ENCODE measurements at regions not wholly inside any gene's neighbourhood (a gene's known extent, or its start where the extent isn't known, plus 50 kb on each side); places are given as distances from the start of the nearest gene placed in this dataset.

GRCh38 chr16:59042301-59042700, 308.2 kb upstream of the GOT2 start:
- ATAC-seq (no peak), DNase-seq (no peak)
- Histone ChIP-seq H3K4me3 (no peak overlapping the region), H3K4me1 (ENCODE audit: low read depth) (no peaks in the 10 kb centered on the region), H3K36me3 (ENCODE audit: low read depth) (no peaks in the 10 kb centered on the region), H3K9me3 (peaks cover 54% of the 10 kb centered on the region)
- TF ChIP-seq, protein P1, sequence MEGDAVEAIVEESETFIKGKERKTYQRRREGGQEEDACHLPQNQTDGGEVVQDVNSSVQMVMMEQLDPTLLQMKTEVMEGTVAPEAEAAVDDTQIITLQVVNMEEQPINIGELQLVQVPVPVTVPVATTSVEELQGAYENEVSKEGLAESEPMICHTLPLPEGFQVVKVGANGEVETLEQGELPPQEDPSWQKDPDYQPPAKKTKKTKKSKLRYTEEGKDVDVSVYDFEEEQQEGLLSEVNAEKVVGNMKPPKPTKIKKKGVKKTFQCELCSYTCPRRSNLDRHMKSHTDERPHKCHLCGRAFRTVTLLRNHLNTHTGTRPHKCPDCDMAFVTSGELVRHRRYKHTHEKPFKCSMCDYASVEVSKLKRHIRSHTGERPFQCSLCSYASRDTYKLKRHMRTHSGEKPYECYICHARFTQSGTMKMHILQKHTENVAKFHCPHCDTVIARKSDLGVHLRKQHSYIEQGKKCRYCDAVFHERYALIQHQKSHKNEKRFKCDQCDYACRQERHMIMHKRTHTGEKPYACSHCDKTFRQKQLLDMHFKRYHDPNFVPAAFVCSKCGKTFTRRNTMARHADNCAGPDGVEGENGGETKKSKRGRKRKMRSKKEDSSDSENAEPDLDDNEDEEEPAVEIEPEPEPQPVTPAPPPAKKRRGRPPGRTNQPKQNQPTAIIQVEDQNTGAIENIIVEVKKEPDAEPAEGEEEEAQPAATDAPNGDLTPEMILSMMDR (IDR thresholded peaks at IDR 0.05) = no peak
- intact Hi-C loops (cut with DNase I, micrococcal nuclease) = no loop called here

- intact Hi-C loops (cut with DNase I, micrococcal nuclease) = no loop called here
- ATAC-seq (no peak), DNase-seq (no peak)
- Histone ChIP-seq H3K36me3 (ENCODE audit: low read depth) (no peaks in the 10 kb centered on the region), H3K4me1 (ENCODE audit: low read depth) (no peaks in the 10 kb centered on the region), H3K4me3 (no peak overlapping the region), H3K9me3 (peaks cover 67% of the 10 kb centered on the region)
- TF ChIP-seq, protein P1 (IDR thresholded peaks at IDR 0.05) = no peak
Observed at GRCh38 chr16:59039066-59039720, 305.1 kb upstream of the GOT2 start.

GRCh38 chr16:59030923-59031485, 296.9 kb upstream of the GOT2 start:
- peaks cover 40% of the 10 kb centered on the region for H3K9me3 ChIP-seq
- ATAC-seq = no peak
- H3K4me1 ChIP-seq (ENCODE audit: low read depth) = no peaks in the 10 kb centered on the region
- intact Hi-C loops (cut with DNase I, micrococcal nuclease) = no loop called here
- H3K4me3 ChIP-seq = no peak overlapping the region
- no peaks in the 10 kb centered on the region for H3K36me3 ChIP-seq (ENCODE audit: low read depth)
- TF ChIP-seq, protein P1 (IDR thresholded peaks at IDR 0.05) = no peak
- no peak for DNase-seq

- TF ChIP-seq, protein P1 (IDR thresholded peaks at IDR 0.05) = no peak
Observed at GRCh38 chr16:59021751-59022150, 287.6 kb upstream of the GOT2 start.

GRCh38 chr16:59013930-59014329, 279.8 kb upstream of the GOT2 start:
- intact Hi-C loops (cut with DNase I, micrococcal nuclease) = no loop called here
- Histone ChIP-seq H3K36me3 (ENCODE audit: low read depth) (no peaks in the 10 kb centered on the region), H3K4me3 (no peak overlapping the region), H3K4me1 (ENCODE audit: low read depth) (no peaks in the 10 kb centered on the region), H3K9me3 (peaks cover 32% of the 10 kb centered on the region)
- ATAC-seq = no peak
- TF ChIP-seq, protein P1 (IDR thresholded peaks at IDR 0.05) = no peak
- DNase-seq = no peak

More at GRCh38 chr16:59021751-59022150, 287.6 kb upstream of the GOT2 start:
- no peak overlapping the region for H3K4me3 ChIP-seq
- intact Hi-C loops (cut with DNase I, micrococcal nuclease) = no loop called here
- H3K4me1 ChIP-seq (ENCODE audit: low read depth) = no peaks in the 10 kb centered on the region
- peaks cover 40% of the 10 kb centered on the region for H3K9me3 ChIP-seq
- no peaks in the 10 kb centered on the region for H3K36me3 ChIP-seq (ENCODE audit: low read depth)
- no peak for DNase-seq
- no peak for ATAC-seq

All from mucosa of descending colon (tissue), 3 donors.